IMR-90 (cell line): ENCODE measurements at regions not wholly inside any gene's neighbourhood (a gene's known extent, or its start where the extent isn't known, plus 50 kb on each side); places are given as distances from the start of the nearest gene placed in this dataset.

Experiments
- ATAC-seq: fragments of 200-7000 bp; cut with Tn5 transposase; 2 replicates; pipeline ENCODE4 v1.9.1; 2020; ENCODE audit warnings: low read depth, mild to moderate bottlenecking, moderate library complexity
- BruUV-seq: library from RNA; stranded (reverse); fragments of 400-500 nt; replicated peaks from 2 replicates; lab custom pipeline; 2021; lab: Mats Ljungman, UMichigan
- CTCF ChIA-PET: fragments of 300-600 bp; formaldehyde crosslinking; extraction: SDS; loops from one replicate; lab custom pipeline; 2021; ENCODE audit warnings: antibody characterized with exemption; lab: Yijun Ruan, JAX
- POLR2A ChIA-PET: fragments of 300-600 bp; sonication (Branson Sonifier 250); formaldehyde crosslinking; loops from one replicate; lab custom pipeline; 2022; ENCODE audit warnings: antibody characterized with exemption; ENCODE audit not compliant: unreplicated experiment; lab: Charles Lee
- DNase-seq: peaks from one replicate; pipeline ENCODE4 v3.0.0; 2013
- H2AFZ ChIP-seq: replicated peaks from 2 replicates; pipeline ENCODE3; 2013; ENCODE audit warnings: low read length, mild to moderate bottlenecking; ENCODE audit not compliant: poor library complexity
- H2AK5ac ChIP-seq: 2 replicates; pipeline ENCODE4 v1.6.1; 2013; ENCODE audit warnings: low read depth, low read length, inconsistent platforms
- H2AK9ac ChIP-seq: replicated peaks from 2 replicates; pipeline ENCODE3; 2013; ENCODE audit warnings: mild to moderate bottlenecking, low read depth, low read length, moderate library complexity; ENCODE audit not compliant: poor library complexity
- H2BK120ac ChIP-seq: 2 replicates; pipeline ENCODE4 v1.6.1; 2013; ENCODE audit warnings: low read depth, low read length, inconsistent platforms
- H2BK15ac ChIP-seq: 3 replicates; pipeline ENCODE4 v1.6.1; 2013; ENCODE audit warnings: low read depth, low read length, inconsistent platforms
- H2BK20ac ChIP-seq: 2 replicates; pipeline ENCODE4 v1.6.1; 2013; ENCODE audit warnings: low read depth, mild to moderate bottlenecking, inconsistent platforms, low read length, moderate library complexity
- H2BK5ac ChIP-seq: 2 replicates; pipeline ENCODE4 v1.6.1; 2013; ENCODE audit warnings: mild to moderate bottlenecking, low read depth, low read length, inconsistent platforms; ENCODE audit not compliant: poor library complexity, severe bottlenecking
- H3K14ac ChIP-seq: replicated peaks from 2 replicates; pipeline ENCODE4 v1.6.1; 2013; ENCODE audit warnings: low read depth, low read length, inconsistent platforms
- H3K18ac ChIP-seq: 2 replicates; pipeline ENCODE4 v1.6.1; 2013; ENCODE audit warnings: low read depth, low read length, control low read depth
- H3K23ac ChIP-seq: 2 replicates; pipeline ENCODE4 v1.6.1; 2013; ENCODE audit warnings: low read depth, low read length, inconsistent platforms
- H3K27ac ChIP-seq: 2 replicates; pipeline ENCODE4 v1.5.1; 2013; ENCODE audit warnings: mild to moderate bottlenecking, control low read depth, low read length; ENCODE audit not compliant: insufficient read depth
- H3K27me3 ChIP-seq: 2 replicates; pipeline ENCODE4 v1.6.1; 2013; ENCODE audit warnings: low read length; ENCODE audit not compliant: control insufficient read depth, insufficient read depth
- H3K36me3 ChIP-seq: 2 replicates; pipeline ENCODE4 v1.6.1; 2013; ENCODE audit warnings: low read length, mixed read lengths; ENCODE audit not compliant: control insufficient read depth, insufficient read depth
- H3K4ac ChIP-seq: 2 replicates; pipeline ENCODE4 v1.6.1; 2013; ENCODE audit warnings: low read depth, low read length, inconsistent platforms
- H3K4me1 ChIP-seq: 2 replicates; pipeline ENCODE4 v1.6.1; 2013; ENCODE audit warnings: low read length, mixed read lengths; ENCODE audit not compliant: control insufficient read depth, insufficient read depth
- H3K4me2 ChIP-seq: 2 replicates; pipeline ENCODE4 v1.6.1; 2013; ENCODE audit warnings: low read depth, mild to moderate bottlenecking, control low read depth, low read length, moderate library complexity
- H3K4me3 ChIP-seq: 2 replicates; pipeline ENCODE4 v1.5.1; 2013; ENCODE audit warnings: low read depth, mild to moderate bottlenecking, control low read depth, low read length, moderate library complexity; ENCODE audit not compliant: insufficient read depth
- H3K56ac ChIP-seq: 2 replicates; pipeline ENCODE4 v1.6.1; 2013; ENCODE audit warnings: low read length, inconsistent platforms; ENCODE audit not compliant: insufficient read depth; ENCODE audit errors: extremely low read depth
- H3K79me1 ChIP-seq, 2 experiments: 2 replicates each; pipeline ENCODE4 v1.6.1; 2013; ENCODE audit warnings: low read length in 2 of 2, inconsistent platforms in 1 of 2, low read depth in 1 of 2
- H3K9ac ChIP-seq: 2 replicates; pipeline ENCODE4 v1.6.1; 2013; ENCODE audit warnings: low read depth, low read length, control low read depth
- H3K9me1 ChIP-seq: 2 replicates; pipeline ENCODE4 v1.6.1; 2013; ENCODE audit warnings: low read length, inconsistent platforms; ENCODE audit not compliant: insufficient read depth
- H3K9me3 ChIP-seq: 2 replicates; pipeline ENCODE4 v1.6.1; 2013; ENCODE audit warnings: low read length; ENCODE audit not compliant: control insufficient read depth, insufficient read depth
- H4K20me1 ChIP-seq: 2 replicates; pipeline ENCODE4 v1.6.1; 2013; ENCODE audit warnings: low read length, inconsistent platforms; ENCODE audit not compliant: insufficient read depth
- H4K5ac ChIP-seq: 2 replicates; pipeline ENCODE4 v1.6.1; 2013; ENCODE audit warnings: mild to moderate bottlenecking, low read depth, low read length, control low read depth
- H4K8ac ChIP-seq, 2 experiments: 2 replicates each; pipeline ENCODE4 v1.6.1; 2013; ENCODE audit warnings: low read depth in 2 of 2, low read length in 2 of 2, control low read depth in 1 of 2, inconsistent platforms in 1 of 2
- H4K91ac ChIP-seq: 2 replicates; pipeline ENCODE4 v1.6.1; 2013; ENCODE audit warnings: low read depth, low read length, inconsistent platforms; ENCODE audit not compliant: insufficient read depth
- BHLHE40 ChIP-seq: fragments of 150-350 bp; IDR thresholded peaks from 2 replicates; pipeline ENCODE4 v1.6.1; 2016; ENCODE audit warnings: mild to moderate bottlenecking, low read depth, low read length
- CEBPB ChIP-seq: IDR thresholded peaks from 2 replicates; pipeline ENCODE4 v1.6.1; 2012; ENCODE audit warnings: low read depth, low read length, improper control_type of control experiment
- CHD1 ChIP-seq: IDR thresholded peaks from 2 replicates; pipeline ENCODE4 v1.6.1; 2012; ENCODE audit warnings: low read depth, low read length, improper control_type of control experiment
- CTCF ChIP-seq: conservative IDR thresholded peaks from 2 replicates; pipeline ENCODE4 v1.5.1; 2012; ENCODE audit warnings: mild to moderate bottlenecking, low read depth, low read length, improper control_type of control experiment
- ELK1 ChIP-seq: fragments of 150-350 bp; IDR thresholded peaks from 2 replicates; pipeline ENCODE4 v1.6.1; 2016; ENCODE audit warnings: low read depth, mild to moderate bottlenecking, low read length, moderate library complexity, borderline replicate concordance
- FOS ChIP-seq: fragments of 150-350 bp; IDR thresholded peaks from 2 replicates; pipeline ENCODE4 v1.6.1; 2016; ENCODE audit warnings: low read depth, low read length
- MAFK ChIP-seq: IDR thresholded peaks from 2 replicates; pipeline ENCODE4 v1.6.1; 2012; ENCODE audit warnings: low read depth, low read length, improper control_type of control experiment
- MAZ ChIP-seq: IDR thresholded peaks from 2 replicates; pipeline ENCODE4 v1.6.1; 2012; ENCODE audit warnings: low read depth, mild to moderate bottlenecking, low read length, improper control_type of control experiment, moderate library complexity, borderline replicate concordance
- MXI1 ChIP-seq: IDR thresholded peaks from 2 replicates; pipeline ENCODE4 v1.6.1; 2012; ENCODE audit warnings: low read depth, mild to moderate bottlenecking, low read length, moderate library complexity, borderline replicate concordance
- NFE2L2 ChIP-seq: fragments of 150-350 bp; IDR thresholded peaks from 2 replicates; pipeline ENCODE4 v1.6.1; 2016; ENCODE audit warnings: low read depth, mild to moderate bottlenecking, low read length
- POLR2A ChIP-seq: IDR thresholded peaks from 2 replicates; pipeline ENCODE4 v1.6.1; 2012; ENCODE audit warnings: mild to moderate bottlenecking, low read depth, low read length
- RAD21 ChIP-seq: IDR thresholded peaks from 2 replicates; pipeline ENCODE4 v1.6.1; 2012; ENCODE audit warnings: low read length, improper control_type of control experiment
- RCOR1 ChIP-seq: IDR thresholded peaks from 2 replicates; pipeline ENCODE4 v1.6.1; 2012; ENCODE audit warnings: mild to moderate bottlenecking, low read length, improper control_type of control experiment; ENCODE audit not compliant: insufficient replicate concordance
- RFX5 ChIP-seq: IDR thresholded peaks from 2 replicates; pipeline ENCODE4 v1.8.0; 2012; ENCODE audit warnings: low read depth, mild to moderate bottlenecking, low read length, moderate library complexity
- SMC3 ChIP-seq: fragments of 150-350 bp; IDR thresholded peaks from 2 replicates; pipeline ENCODE4 v1.6.1; 2016; ENCODE audit warnings: low read depth, mild to moderate bottlenecking, antibody characterized with exemption, low read length, moderate library complexity
- USF2 ChIP-seq: fragments of 150-350 bp; IDR thresholded peaks from 2 replicates; pipeline ENCODE4 v1.6.1; 2017; ENCODE audit warnings: mild to moderate bottlenecking, antibody characterized with exemption, low read length, low read depth
- dilution Hi-C: fragments of 300-500 bp; cut with HindIII; formaldehyde crosslinking; loops from one replicate; pipeline ENCODE4 v1.14.3; 2018; ENCODE audit warnings: low sequenced_read_pairs; ENCODE audit not compliant: unreplicated experiment
- in situ Hi-C: fragments of 300-500 bp; cut with MboI; formaldehyde crosslinking; loops from 3 replicates; pipeline ENCODE4 v1.14.3; 2019; ENCODE audit warnings: low sequenced_read_pairs, inconsistent platforms, mixed read lengths
- intact Hi-C: fragments of 100-400 bp; cut with micrococcal nuclease; formaldehyde crosslinking; loops from 2 replicates; pipeline ENCODE4 v1.10.0; 2022

- Histone ChIP-seq H3K18ac (no peak overlapping the region), H3K4me2 (no peak overlapping the region), H3K23ac (no peak overlapping the region), H3K14ac (no peak overlapping the region), H3K79me1 (no peaks in the 10 kb centered on the region), H4K5ac (no peak overlapping the region), H3K27ac (no peak overlapping the region), H3K4me3 (no peak overlapping the region), H3K9ac (no peak overlapping the region), H3K27me3 (no peaks in the 10 kb centered on the region), H2AK5ac (no peak overlapping the region), H3K36me3 (no peaks in the 10 kb centered on the region), H3K56ac (no peak overlapping the region), H4K20me1 (no peaks in the 10 kb centered on the region), H4K91ac (no peak overlapping the region), H2BK120ac (no peak overlapping the region), H2BK20ac (no peak overlapping the region), H2AFZ (no peak overlapping the region), H3K4me1 (peaks cover 3% of the 10 kb centered on the region), H3K9me3 (no peaks in the 10 kb centered on the region), H3K4ac (no peak overlapping the region), H4K8ac (no peak overlapping the region), H2BK5ac (no peak overlapping the region), H2AK9ac (no peak overlapping the region), H3K9me1 (no peaks in the 10 kb centered on the region), H2BK15ac (no peak overlapping the region)
- TF ChIP-seq NFE2L2 (no peak), MAFK (no peak), CTCF (no peak), MAZ (no peak), CHD1 (no peak), RAD21 (no peak), RFX5 (no peak), RCOR1 (no peak), POLR2A (no peak), BHLHE40 (no peak), SMC3 (no peak), CEBPB (no peak), USF2 (no peak), MXI1 (no peak), ELK1 (no peak), FOS (no peak)
- CTCF ChIA-PET, result no interaction called here
- BruUV-seq, result no TSS peak
- in situ Hi-C loops (no loop called here), dilution Hi-C loops (no loop called here), intact Hi-C loops (no loop called here)
- POLR2A ChIA-PET, result no interaction called here
- DNase-seq (no peak), ATAC-seq (no peak)
These were observed 707.7 kb upstream of the NR2F2 start for GRCh38 chr15:95622843-95623242.
